Activated T-helper 1 cell treated with anti-CD3 and anti-CD28 coated beads, Interleukin-12 subunit alpha, Interleukin-12 subunit beta, Interleukin-2, Interleukin-4 antibody, amounts not matched to agents 30 ng/mL and 10 ng/mL and 1 ng/mL, durations not matched to agents 14 hours and 24 hours and 36 hours (primary cell): ENCODE measurements at regions not wholly inside any gene's neighbourhood (a gene's known extent, or its start where the extent isn't known, plus 50 kb on each side); places are given as distances from the start of the nearest gene placed in this dataset.

Source experiments
- DNase-seq: peaks from one replicate; pipeline ENCODE4 v3.0.0; 2021; ENCODE audit warnings: low spot score
- H3K27ac Mint-ChIP-seq: one replicate; pipeline ENCODE4 v1.8.0; 2021; ENCODE audit warnings: mild to moderate bottlenecking, mixed read lengths
- H3K27me3 Mint-ChIP-seq: one replicate; pipeline ENCODE4 v1.8.0; 2022; ENCODE audit warnings: mild to moderate bottlenecking, moderate library complexity, mixed read lengths; ENCODE audit not compliant: insufficient read depth
- H3K36me3 Mint-ChIP-seq: one replicate; pipeline ENCODE4 v1.8.0; 2021; ENCODE audit warnings: low read depth, mixed read lengths
- H3K4me1 Mint-ChIP-seq: one replicate; pipeline ENCODE4 v1.8.0; 2021; ENCODE audit warnings: low read depth, mixed read lengths
- H3K4me3 Mint-ChIP-seq: one replicate; pipeline ENCODE4 v1.8.0; 2021; ENCODE audit warnings: mild to moderate bottlenecking, moderate library complexity, mixed read lengths
- H3K9me3 Mint-ChIP-seq: one replicate; pipeline ENCODE4 v1.8.0; 2021; ENCODE audit warnings: mixed read lengths
- intact Hi-C: fragments of 100-400 bp; cut with micrococcal nuclease; formaldehyde crosslinking; loops from one replicate; pipeline ENCODE4 v1.15.1; 2024

DNA sequence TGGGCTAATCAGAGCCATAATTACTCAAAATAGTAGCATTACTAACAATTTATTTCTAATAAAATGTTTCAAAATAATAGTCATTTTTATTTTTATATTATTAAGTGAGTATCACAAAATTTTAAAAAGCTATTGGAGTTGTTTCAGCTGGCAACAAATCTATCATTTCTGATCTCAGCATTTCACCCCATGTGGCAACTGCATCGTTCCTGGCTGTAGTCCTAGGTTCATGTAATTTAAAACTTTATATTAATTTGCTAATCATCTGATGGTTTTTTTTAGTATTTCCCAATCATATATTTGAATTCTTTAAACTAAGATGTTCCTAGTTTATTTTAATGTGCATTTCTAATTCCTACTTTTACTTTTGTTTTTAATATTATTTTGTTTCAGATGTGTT, 293.0 kb upstream of the AKR1E2 start:
- peaks cover 4% of the 10 kb centered on the region for H3K27me3 Mint-ChIP-seq
- no peak overlapping the region for H3K27ac Mint-ChIP-seq
- H3K9me3 Mint-ChIP-seq = peaks cover 22% of the 10 kb centered on the region
- no peaks in the 10 kb centered on the region for H3K4me1 Mint-ChIP-seq
- H3K36me3 Mint-ChIP-seq = no peaks in the 10 kb centered on the region
- DNase-seq = no peak
- H3K4me3 Mint-ChIP-seq = no peak overlapping the region
- intact Hi-C loops = no loop called here

DNA sequence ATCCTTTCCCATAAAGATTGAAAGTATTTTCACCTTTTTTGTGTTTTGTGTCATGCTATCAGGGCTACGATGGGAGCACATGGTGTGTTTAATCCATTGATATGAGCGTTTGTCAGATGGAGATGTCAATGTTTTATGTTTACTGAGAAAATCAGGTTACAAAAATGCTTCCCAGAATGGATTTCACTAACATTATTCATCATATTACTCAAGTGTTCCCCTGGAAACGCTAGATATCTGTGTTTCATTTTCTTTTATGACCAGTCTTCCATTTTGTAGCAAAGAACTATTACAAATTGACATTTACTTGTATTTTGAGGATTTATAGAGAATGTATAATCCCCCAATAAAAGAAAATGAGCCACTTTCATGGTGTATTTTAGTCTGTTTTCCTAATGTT, 293.5 kb upstream of the AKR1E2 start:
- Mint-ChIP-seq H3K27ac (no peak overlapping the region), H3K4me1 (no peaks in the 10 kb centered on the region), H3K36me3 (no peaks in the 10 kb centered on the region), H3K9me3 (peaks cover 17% of the 10 kb centered on the region), H3K4me3 (no peak overlapping the region), H3K27me3 (peaks cover 4% of the 10 kb centered on the region)
- intact Hi-C loops = no loop called here
- DNase-seq = no peak

DNA sequence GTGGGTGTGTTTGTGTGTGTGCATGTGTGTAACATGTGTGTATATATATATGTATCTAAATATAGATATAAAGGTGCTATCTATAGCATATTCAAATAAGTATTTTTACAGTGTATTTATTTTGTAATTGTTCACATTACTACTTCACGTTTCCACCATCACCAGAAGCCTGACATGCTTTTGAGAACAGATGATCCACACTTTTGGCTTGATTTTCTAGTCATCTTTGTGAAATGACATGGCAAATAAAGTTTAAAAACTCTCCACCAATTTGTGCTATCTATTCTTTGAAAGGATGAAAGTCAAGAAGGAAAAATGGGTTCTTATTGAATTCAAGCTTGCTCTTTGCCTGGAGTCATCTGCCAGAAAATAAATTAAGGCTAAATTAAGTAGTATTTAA, 294.0 kb upstream of the AKR1E2 start:
- Mint-ChIP-seq H3K4me1 (no peaks in the 10 kb centered on the region), H3K36me3 (no peaks in the 10 kb centered on the region), H3K27me3 (peaks cover 4% of the 10 kb centered on the region), H3K27ac (no peak overlapping the region), H3K4me3 (no peak overlapping the region), H3K9me3 (peaks cover 12% of the 10 kb centered on the region)
- intact Hi-C loops = no loop called here
- no peak for DNase-seq

DNA sequence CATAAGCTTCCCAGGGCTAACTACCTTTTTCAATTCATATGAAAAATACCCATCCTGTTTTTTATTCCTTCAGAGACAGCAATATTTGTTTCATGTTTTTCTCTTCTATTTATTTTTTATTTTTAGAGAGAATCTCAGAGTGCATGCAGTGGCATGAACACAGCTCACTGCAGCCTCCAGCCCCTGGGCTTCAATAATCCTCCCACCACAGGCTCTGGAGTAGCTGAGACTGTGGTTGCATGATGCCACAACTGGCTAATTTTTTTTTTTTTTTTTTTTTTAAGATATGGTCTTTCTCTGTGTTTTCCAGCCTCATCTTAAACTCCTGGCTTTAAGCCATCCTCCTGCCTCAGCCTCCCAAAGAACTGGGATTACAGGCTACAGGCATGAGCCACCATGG, 296.7 kb upstream of the AKR1E2 start:
- H3K4me1 Mint-ChIP-seq = no peaks in the 10 kb centered on the region
- H3K27ac Mint-ChIP-seq = no peak overlapping the region
- H3K27me3 Mint-ChIP-seq = peaks cover 4% of the 10 kb centered on the region
- intact Hi-C loops = no loop called here
- no peak overlapping the region for H3K4me3 Mint-ChIP-seq
- no peaks in the 10 kb centered on the region for H3K36me3 Mint-ChIP-seq
- no peaks in the 10 kb centered on the region for H3K9me3 Mint-ChIP-seq
- DNase-seq = no peak

DNA sequence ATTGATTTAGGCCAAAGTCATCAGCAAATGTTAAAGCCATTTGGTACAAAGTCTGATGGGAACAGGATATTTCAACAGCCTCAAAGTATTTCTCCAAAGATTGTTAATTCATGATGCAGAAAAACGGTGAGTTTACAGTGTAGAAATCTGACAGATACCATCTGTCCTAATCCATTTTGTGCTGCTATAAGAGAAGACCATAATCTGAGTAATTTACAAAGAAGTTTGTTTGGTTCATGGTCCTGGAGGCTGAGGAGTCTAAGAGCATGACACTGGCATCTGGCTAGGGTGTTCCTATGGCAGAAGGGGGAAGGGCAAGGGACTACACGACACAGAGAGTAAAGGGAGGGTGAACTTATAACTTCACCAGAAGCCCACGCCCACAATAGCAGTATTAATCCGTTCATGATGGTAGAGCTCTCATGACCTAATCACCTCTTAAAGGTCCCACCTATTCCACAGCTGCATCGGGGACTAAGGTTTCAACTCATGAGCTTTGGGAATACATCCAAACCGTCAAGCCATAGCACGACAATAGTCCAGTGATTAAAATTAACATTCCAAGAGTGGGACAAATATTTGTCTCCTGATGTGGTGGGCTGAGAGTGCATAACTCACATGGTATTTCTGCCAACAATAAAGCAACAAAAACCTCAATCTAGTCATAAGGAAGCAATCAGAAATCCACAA, 298.6 kb upstream of the AKR1E2 start:
- intact Hi-C loops = no loop called here
- no peaks in the 10 kb centered on the region for H3K4me1 Mint-ChIP-seq
- H3K4me3 Mint-ChIP-seq = no peak overlapping the region
- H3K36me3 Mint-ChIP-seq = no peaks in the 10 kb centered on the region
- peaks cover 12% of the 10 kb centered on the region for H3K27me3 Mint-ChIP-seq
- H3K9me3 Mint-ChIP-seq = no peaks in the 10 kb centered on the region
- DNase-seq = no peak
- no peak overlapping the region for H3K27ac Mint-ChIP-seq

DNA sequence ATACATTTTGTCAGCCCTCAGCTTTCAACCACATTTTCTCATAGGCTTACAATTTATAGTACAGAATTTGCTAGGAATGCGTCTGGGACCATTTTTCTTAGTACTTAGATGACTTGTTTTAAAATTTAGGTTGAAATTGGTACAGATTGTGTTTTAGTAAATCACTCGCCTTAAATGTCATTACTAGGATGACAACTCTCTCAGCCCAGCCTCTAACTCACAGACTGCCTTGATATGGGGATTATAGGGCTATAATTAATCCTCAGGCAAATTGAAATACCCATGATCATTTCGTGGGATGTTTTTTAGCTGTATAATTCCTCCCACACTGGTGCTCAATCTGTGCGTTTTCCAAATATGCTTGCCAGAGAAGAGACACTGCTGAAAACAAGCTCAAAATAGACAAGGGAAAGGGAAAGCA, 299.7 kb upstream of the AKR1E2 start:
- Mint-ChIP-seq H3K36me3 (no peaks in the 10 kb centered on the region), H3K27ac (no peak overlapping the region), H3K4me3 (no peak overlapping the region), H3K27me3 (peaks cover 12% of the 10 kb centered on the region), H3K9me3 (no peaks in the 10 kb centered on the region), H3K4me1 (no peaks in the 10 kb centered on the region)
- DNase-seq = no peak
- intact Hi-C loops = no loop called here

DNA sequence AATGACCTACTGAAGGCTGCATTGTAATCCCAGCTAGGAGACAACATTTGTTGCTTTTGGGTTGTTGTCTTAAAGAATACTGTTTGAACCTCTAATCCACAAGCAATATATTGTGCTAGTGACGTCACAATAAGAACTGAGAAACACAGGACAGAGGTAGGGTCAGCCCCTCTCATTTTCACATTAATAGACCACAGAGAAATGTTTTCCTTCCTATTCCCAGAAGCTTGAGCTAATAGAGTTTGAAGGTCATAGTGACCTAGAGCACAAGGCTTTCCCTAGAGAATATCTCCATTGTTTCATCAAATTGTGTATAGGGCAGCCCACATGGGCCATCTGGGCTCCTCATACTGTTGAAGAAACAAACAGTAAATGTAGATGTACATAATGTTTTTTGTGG, 300.9 kb upstream of the AKR1E2 start:
- Mint-ChIP-seq H3K9me3 (no peaks in the 10 kb centered on the region), H3K36me3 (no peaks in the 10 kb centered on the region), H3K4me3 (no peak overlapping the region), H3K27me3 (peaks cover 10% of the 10 kb centered on the region), H3K27ac (no peak overlapping the region), H3K4me1 (no peaks in the 10 kb centered on the region)
- no peak for DNase-seq
- intact Hi-C loops = no loop called here

DNA sequence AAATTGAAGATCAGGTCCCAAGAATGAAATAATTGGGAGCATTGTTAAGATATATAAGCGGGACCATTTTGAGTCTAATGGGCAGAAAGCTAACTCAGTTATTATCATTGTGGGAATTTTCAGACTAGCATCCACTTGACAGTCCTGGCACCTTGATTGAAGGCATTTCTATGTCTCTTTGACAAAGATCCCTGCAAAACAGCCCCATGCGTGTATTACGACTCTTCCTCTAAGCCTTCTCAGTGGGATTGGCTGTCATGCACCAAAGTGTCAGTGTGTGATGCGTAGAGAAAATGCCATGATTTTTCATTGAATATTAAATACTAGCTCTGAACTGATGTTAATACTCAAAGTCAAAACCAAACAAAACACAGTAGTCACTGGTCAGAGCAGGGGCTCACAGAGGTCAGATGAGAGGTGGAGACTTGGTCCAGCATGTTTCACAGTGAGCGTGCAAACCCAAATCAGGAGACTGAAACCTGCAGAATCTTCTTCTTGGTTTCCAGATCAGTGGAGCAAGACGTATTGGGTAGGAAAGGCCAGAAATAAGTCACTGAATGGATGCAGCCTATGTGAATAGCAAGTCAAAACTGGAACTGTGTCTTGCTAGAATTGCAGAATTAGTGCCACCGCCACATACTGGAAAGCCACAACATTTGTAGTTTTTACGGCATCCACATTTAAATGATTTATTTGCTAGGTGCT, 303.6 kb upstream of the AKR1E2 start:
- peaks cover 19% of the 10 kb centered on the region for H3K27me3 Mint-ChIP-seq
- no peak overlapping the region for H3K4me3 Mint-ChIP-seq
- DNase-seq = no peak
- peaks cover 2% of the 10 kb centered on the region for H3K36me3 Mint-ChIP-seq
- intact Hi-C loops = no loop called here
- no peaks in the 10 kb centered on the region for H3K9me3 Mint-ChIP-seq
- H3K4me1 Mint-ChIP-seq = no peaks in the 10 kb centered on the region
- H3K27ac Mint-ChIP-seq = no peak overlapping the region

DNA sequence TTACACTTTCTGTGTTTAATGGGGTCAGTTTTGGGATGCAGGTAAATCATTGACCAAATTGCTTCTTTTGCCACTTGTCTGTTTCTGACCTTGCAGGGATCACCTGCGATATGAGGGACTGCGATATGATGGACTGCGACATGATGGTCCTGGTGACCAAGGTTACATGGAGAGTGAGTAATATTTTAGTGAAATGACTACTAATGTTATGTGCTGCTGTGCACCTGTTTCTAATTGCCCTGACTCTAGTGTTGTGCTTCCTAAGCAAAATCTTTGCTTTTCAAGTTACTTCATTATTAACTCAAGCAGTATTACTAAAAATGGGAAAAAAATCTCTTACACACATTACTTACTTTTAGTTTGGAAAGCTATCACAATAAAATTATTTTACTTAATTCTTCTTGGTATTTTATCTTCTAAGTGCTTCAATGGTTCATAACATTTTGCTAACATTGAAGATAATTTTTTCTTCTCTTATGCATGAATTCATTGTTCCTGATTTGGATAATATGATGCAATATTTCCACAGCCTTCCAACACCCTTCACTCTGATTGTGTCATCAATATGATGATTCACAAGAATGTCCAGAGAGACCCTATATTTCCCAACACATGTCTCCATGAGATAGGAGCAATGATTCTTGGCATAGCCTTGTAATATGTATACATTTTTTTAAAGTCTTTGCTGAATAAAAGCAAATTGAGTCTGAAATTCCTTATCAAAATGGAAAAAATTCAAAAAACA, 306.2 kb upstream of the AKR1E2 start:
- DNase-seq = no peak
- H3K36me3 Mint-ChIP-seq = peaks cover 2% of the 10 kb centered on the region
- H3K27me3 Mint-ChIP-seq = peaks cover 26% of the 10 kb centered on the region
- H3K4me1 Mint-ChIP-seq = peaks cover under 1% of the 10 kb centered on the region
- no peak overlapping the region for H3K27ac Mint-ChIP-seq
- no peaks in the 10 kb centered on the region for H3K9me3 Mint-ChIP-seq
- H3K4me3 Mint-ChIP-seq = no peak overlapping the region
- intact Hi-C loops = no loop called here

DNA sequence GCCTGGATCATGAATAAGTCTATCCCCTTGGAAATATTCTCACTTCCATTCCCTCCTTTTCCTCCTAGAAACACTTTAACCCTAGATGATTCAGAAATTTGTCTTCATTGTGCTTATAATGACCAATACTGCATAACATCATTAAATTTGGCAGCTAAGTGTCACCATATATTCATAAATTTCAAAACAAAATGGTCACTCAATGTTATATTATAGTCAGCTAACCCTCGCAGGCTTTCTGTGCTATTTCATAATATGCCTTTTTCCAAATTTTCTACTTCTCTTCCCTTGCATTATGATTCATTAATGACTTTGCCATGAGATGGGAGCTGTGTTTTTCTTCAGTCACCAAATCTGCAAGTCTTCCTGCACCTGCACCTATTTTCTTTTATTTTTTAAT, 308.3 kb upstream of the AKR1E2 start:
- Mint-ChIP-seq H3K36me3 (peaks cover 2% of the 10 kb centered on the region), H3K4me1 (peaks cover 12% of the 10 kb centered on the region), H3K27me3 (peaks cover 19% of the 10 kb centered on the region), H3K9me3 (no peaks in the 10 kb centered on the region), H3K27ac (no peak overlapping the region), H3K4me3 (no peak overlapping the region)
- DNase-seq = no peak
- intact Hi-C loops = no loop called here

DNA sequence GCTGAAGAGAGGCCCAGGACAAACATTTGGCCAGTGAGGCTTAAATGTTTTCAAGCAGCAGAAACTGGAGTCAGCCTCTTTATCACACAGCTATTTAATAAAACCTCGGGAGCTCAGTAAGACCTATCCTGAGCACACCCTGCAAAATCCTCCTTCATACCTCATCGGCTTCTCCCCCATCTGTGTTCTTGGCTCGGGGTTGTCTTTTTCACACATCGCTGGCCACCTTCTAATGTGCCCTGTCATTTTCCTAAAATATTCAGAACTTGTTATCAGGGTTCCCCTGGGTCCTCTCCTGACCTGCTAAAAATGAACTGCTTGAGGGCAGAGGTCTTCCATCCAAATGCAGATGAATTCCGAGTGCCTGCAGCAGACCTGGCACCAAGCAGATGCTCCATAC, 310.3 kb upstream of the AKR1E2 start:
- Mint-ChIP-seq H3K27ac (no peak overlapping the region), H3K27me3 (peaks cover 18% of the 10 kb centered on the region), H3K4me1 (peaks cover 12% of the 10 kb centered on the region), H3K4me3 (no peak overlapping the region), H3K36me3 (peaks cover 2% of the 10 kb centered on the region), H3K9me3 (no peaks in the 10 kb centered on the region)
- intact Hi-C loops = no loop called here
- no peak for DNase-seq

DNA sequence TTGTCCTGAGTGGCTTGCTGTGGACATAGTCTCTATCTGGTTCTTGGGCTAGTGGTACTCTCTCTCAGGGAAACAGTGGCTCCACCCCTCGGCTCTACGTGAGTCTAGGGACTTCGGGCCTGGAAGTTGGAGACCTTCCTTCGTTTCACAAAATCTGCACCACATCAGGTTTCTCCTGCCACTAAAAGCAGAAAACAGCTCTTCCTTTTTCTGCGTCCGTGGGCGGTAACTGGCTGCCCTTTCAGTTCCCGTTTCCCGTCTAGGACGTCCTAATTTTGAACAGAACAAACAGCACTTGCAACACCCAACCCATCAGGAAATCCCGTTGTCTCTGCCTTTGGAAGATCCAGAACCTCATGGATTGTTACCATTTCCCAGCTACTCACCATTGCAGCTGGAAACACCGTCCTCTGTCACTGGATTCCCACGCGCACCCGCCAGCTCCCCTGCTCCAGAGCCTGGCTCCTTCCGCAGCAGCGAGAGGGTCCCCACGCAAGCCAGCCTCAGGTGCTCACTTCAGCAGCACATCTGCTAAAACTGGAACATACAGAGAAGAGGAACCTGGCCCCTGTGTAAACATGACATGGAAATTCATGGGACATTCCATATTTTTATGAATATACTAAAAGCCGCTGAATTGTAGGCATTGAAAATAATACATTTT, 311.4 kb upstream of the AKR1E2 start:
- Mint-ChIP-seq H3K4me1 (peaks cover 12% of the 10 kb centered on the region), H3K36me3 (peaks cover 2% of the 10 kb centered on the region), H3K4me3 (no peak overlapping the region), H3K27ac (no peak overlapping the region), H3K27me3 (peaks cover 20% of the 10 kb centered on the region), H3K9me3 (no peaks in the 10 kb centered on the region)
- intact Hi-C loops = no loop called here
- DNase-seq = no peak
